ENCODE measurements at regions not wholly inside any gene's neighbourhood (a gene's known extent, or its start where the extent isn't known, plus 50 kb on each side); places are given as distances from the start of the nearest gene placed in this dataset.
"Not testable (repeated sequence)": the region's sequence is repeated elsewhere in the genome, so short reads cannot be mapped to it uniquely, and the experiment has no call there.

GRCh38 chr10:36872702-36873393, 252.6 kb upstream of the ANKRD30A start:
- DNase-seq (ENCODE audit: low spot score), result no peak

DNA sequence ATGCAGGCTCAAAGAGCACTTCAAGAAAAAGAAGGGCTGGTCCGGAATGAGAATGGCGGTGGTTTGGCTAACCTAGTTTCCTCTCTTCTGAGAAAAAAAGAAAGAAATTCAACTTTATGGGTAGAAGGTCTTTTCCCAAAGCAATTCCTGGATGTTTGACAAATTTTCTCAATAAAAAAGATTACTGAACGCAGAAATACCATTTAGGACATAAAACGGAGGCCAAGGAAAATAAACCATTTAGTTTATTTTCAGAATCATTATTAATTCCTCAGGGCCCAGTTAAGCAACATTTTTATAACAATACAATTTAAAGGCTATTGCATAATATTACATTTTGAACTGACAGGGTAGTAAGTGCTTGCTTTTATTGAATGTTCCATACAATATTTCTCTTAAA, 284.6 kb upstream of the ANKRD30A start:
- no peak for DNase-seq (ENCODE audit: low spot score)

- no peak for DNase-seq (ENCODE audit: low spot score)
Observed at GRCh38 chr10:36837416-36837815, 288.0 kb upstream of the ANKRD30A start.

DNA sequence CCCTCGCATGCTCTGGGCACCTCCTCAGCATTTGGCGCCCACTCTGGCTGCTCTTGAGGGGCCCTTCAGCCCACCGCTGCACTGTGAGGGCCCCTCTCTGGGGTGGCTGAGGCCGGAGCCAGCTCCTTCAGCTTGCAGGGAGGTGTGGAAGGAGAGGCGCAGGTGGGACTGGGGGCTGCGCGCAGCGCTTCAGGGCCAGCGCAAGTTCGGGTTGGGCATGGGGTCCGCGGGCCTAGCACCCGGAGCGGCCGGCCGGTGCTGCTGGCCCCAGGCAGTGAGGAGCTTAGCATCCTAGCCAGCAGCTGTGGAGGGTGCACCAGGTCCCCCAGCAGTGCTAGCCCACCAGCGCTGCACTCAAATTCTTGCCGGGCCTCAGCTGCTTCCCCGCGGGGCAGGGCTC, 305.6 kb upstream of the ANKRD30A start:
- DNase-seq (ENCODE audit: low spot score), result no peak

DNA sequence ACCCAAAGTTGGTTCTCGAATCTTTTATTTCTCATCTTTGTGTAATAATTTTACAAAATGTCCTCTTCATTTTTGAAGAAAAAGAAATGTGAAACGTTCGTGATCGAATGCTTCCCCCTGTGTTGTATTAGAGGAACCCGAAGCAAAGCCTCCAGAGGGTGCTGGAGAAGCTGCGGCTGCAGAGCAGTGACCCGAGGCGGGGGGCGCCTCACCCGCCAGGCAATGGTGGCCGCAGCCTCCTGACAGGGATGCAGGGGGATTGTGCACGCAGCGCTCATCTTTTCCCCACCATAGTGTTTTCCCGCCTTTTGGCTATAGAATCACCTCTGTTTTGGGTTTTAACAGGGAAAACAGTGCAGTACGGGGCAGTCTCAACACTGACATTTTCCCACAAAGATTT, 307.5 kb upstream of the ANKRD30A start:
- no peak for DNase-seq (ENCODE audit: low spot score)

- DNase-seq (ENCODE audit: low spot score), result no peak
Observed at GRCh38 chr10:36808625-36809362, 316.6 kb upstream of the ANKRD30A start.

- no peak for DNase-seq (ENCODE audit: low spot score)
Observed at GRCh38 chr10:36803229-36803628, 322.2 kb upstream of the ANKRD30A start.

- no peak for DNase-seq (ENCODE audit: low spot score)
Observed at GRCh38 chr10:36802490-36803153, 322.8 kb upstream of the ANKRD30A start.

DNA sequence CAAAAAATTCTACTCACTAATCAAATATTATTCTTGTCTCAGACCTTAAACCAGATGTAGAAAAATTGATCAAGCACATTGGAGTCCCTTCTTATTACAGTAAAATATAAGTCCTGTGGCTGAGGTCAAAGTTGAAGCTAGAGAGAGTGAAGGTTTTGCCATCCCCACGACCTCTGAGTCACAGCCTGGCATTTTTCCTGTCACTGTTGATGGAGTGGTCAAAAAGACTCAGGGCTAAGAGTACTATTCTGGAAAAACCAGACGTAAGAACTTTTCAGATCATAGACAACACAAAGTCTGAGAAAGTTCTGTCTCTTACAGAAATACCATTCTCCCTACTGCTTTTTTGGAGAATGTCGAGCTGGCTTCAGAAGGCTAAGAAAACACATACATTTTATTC, 323.7 kb upstream of the ANKRD30A start:
- DNase-seq (ENCODE audit: low spot score), result no peak

GRCh38 chr10:36794981-36795380, 330.4 kb upstream of the ANKRD30A start:
- no peak for DNase-seq (ENCODE audit: low spot score)

GRCh38 chr10:36789974-36790373, 335.4 kb upstream of the ANKRD30A start:
- DNase-seq (ENCODE audit: low spot score), result no peak

DNA sequence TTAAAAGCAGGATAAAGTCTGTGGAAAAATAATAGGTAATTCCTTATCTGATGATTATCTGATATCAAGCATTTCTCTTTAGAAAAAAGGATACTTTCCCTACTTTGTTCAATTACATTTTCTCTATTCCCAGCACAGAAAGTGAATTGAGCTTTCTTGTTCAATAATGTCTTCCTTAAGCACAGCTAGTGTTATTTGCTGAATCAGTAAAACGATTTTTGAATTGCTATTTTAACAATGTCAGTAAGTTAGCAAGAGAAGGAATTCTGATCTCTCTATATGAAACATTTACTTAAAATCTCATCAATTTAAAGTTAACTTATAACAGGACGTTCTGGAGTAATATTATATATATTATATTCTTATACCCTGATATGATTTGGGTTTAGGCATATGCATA, 337.2 kb upstream of the ANKRD30A start:
- DNase-seq (ENCODE audit: low spot score), result no peak

DNA sequence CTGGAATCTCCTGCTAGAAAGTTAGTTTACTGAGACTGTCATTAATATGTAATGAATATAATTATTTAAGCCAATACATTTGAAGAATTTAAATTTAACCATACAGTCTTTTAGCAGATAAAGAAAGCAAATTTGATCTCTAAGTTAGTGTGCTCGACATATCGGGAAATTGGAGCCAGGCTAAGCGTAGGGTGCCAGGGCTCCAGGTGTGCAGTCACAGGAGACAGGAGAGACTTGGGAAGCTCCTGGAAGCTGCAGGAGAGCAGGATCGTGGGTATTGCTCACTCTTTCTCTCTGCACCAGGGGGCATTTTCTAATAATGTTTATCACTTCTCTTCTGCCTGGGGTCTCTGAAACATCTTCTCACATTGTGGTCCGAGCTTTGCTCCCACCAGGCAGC, 342.0 kb upstream of the ANKRD30A start:
- DNase-seq (ENCODE audit: low spot score), result no peak

GRCh38 chr10:36781570-36781969, 343.8 kb upstream of the ANKRD30A start:
- DNase-seq (ENCODE audit: low spot score), result no peak

DNA sequence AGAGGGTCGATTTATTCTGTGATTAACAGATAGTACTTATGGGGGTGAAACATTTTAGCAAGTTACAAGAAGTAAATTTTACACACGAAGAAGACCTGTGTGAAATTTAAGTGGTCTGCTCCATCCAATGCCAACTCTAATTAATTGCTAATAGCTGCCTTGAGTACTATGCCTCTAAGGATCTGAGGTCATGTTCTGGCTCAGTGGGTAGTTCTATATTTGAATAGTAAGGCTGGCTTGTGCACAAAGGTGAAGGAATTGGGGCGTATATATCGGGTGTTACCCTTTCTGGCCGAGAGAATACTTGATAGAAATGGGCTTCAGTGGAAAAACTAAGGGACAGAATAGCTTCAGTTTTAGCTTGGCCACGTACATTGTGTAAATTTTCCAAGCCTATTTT, 345.2 kb upstream of the ANKRD30A start:
- DNase-seq (ENCODE audit: low spot score), result no peak

GRCh38 chr10:36779238-36779846, 346.1 kb upstream of the ANKRD30A start:
- DNase-seq (ENCODE audit: low spot score), result no peak

DNA sequence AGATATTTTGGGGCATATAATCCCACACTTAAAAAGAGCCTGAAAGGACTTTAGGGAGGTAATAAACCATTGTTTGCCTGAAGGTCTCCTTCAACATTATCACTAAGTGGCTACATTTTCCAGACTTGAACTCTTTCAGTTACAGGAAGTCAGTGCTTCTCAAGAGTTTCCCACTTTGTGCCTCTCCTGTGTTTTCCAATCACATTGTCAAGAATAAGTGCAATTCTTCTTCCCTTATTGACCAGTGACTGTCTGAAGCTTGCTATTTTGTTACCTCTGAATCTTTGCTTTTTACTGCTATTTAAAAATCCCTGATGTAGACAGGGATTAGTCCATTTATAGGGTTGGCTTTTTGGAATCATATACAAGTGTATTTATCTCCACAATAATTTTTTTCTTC, 346.7 kb upstream of the ANKRD30A start:
- no peak for DNase-seq (ENCODE audit: low spot score)

DNA sequence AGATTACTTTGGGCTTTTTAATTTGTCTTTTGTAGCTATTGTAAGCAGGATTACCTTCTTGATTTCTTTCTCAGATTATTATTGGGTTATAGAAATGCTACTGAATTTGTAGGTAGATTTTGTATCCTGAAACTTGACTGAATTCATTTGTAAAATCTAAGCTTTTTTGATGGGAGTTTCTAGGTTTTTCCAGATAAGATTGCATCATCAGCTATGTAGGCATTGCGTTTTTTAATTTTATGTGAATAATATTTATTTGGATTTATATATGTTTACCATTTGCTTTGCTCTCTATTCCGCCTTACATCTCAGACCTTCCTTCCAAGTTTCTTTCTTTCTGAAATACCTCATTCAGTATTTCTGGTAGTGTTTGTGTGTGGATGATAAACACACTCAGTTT, 351.7 kb upstream of the ANKRD30A start:
- DNase-seq (ENCODE audit: low spot score), result no peak

DNA sequence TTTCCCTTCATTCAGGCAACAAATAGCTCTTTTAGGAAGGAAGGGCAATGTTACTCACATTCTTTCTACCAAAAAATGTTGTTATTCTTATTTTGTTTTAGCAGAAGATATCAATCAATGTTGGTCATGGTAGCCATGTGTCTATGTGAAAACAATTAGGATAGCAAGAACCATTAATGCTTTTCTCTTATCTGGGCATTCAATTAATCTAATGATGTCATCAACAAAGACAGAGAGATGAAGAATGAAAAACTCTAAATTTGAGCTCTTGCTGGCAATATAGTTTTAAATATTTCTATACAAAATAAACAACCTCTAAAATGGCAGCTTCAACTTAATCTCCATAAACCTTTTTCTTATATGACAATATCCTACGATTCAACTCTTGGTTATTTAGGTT, 353.7 kb upstream of the ANKRD30A start:
- no peak for DNase-seq (ENCODE audit: low spot score)

GRCh38 chr10:36769741-36770140, 355.7 kb upstream of the ANKRD30A start:
- not testable (repeated sequence) for DNase-seq (ENCODE audit: low spot score)

GRCh38 chr10:36766940-36767339, 358.5 kb upstream of the ANKRD30A start:
- no peak for DNase-seq (ENCODE audit: low spot score)

DNA sequence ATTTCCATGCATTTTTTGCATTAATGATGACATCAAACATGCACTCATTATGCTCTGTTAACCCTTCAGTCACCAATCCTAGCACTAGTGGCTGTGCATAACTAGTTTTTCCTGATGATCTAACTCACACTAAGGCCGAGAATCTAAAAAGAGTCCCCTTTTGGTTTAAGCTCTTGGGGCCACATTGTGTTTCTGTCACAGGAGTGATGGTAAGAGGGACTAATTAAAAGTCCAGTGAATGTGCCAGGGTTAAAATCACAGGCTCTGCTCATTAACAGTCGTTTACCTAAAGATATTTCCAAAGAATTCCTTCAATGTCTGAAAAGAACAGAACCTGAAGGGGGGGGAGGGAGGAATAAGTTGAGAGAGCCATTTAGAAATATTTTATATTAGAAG, 359.0 kb upstream of the ANKRD30A start:
- no peak for DNase-seq (ENCODE audit: low spot score)

Measured in hematopoietic multipotent progenitor cell treated with erythropoietin and hydrocortisone succinate and interleukin-3 and kit ligand, for 15 days (in vitro differentiated cells).